ENCODE measurements at regions not wholly inside any gene's neighbourhood (a gene's known extent, or its start where the extent isn't known, plus 50 kb on each side); places are given as distances from the start of the nearest gene placed in this dataset.
"Not testable (repeated sequence)": the region's sequence is repeated elsewhere in the genome, so short reads cannot be mapped to it uniquely, and the experiment has no call there.

DNA sequence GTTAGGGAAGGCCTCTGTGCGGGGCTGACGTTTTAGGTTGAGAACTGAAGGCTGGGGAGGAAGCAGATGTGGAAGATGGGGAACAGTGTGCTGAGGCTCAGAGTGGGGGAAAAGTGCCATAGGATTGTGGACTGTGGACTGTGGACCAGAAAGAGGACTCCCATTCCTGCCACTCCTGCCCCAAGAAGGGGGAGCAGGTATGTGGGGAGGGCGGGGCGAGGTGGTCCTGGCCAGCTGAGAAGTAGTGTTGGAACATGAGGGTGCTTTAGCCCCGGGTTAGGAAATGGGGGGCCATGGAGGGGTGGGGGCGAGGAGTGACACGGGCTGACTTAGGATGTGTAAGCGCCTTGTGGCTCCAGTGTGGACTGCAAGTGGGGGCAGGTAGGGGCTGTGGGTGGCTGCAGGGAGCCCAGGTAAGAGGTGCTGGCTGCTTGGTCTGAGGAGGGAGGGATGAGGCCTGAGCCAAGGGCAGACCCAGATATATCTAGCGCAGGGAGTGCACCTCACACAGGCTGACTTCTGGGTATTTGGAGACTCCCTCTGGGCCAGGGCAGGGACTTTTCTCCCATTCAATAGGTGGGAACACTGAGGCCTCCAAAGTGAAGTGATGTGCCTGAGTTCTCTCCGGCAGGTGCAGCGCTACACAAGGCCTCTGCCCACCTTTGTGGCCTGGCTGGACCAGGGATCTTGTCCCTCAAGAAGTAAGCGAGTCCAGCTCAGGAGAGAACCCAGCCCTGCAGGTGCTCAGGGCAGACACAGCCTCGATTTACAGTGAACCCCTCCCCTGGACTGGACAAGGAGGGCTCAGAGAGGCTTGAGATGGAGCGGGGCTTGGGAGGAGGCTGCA, 76.6 kb upstream of the TOX2 start:
- no peak for DNase-seq (ENCODE audit: low read depth in 2 of 2)

DNA sequence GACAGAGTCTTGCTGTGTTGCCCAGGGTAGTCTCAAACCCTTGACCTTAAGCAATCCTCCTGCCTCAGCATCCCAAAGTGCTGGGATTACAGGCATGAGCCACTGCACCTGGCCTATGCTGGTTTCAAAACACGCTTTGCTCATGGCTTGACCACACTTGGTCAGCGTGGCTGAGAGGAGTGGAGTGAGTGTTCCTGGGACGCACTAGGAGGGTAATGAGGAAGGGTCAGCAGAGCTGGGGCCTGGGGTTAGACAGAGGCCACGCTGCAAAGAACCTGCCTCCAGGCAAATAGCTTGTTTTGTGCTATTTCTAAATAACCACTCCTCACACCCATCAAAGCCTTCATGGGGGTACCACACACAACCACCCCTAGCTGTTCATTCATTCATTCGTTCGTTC, 77.9 kb upstream of the TOX2 start:
- no peak for DNase-seq (ENCODE audit: low read depth in 2 of 2)

DNA sequence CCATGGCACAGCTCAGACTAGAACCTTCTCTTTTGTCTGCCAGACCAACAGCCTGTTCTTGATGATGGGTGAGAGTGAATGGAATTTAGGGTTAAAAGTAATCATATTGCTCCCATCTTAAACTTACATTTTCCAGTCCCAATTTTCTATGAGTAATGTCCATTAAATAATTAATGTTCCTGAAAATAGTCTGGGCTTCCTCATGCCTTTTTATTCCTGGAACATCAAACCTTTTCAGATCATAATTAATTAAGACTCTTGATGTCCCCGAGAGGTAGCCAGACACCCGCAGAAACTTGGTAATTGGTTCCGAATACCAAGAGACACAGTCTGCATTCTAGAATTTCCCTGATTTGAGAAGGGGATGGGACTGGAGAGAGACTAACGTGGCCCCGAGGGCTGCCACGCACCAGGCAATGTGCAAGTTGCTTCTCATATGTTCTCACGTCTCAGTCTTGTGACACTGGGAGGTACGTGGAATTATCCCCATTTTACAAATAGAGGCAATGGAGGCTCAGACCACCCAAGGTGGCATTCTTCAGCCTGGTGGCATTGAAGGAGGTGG, 78.6 kb upstream of the TOX2 start:
- DNase-seq (ENCODE audit: low read depth in 2 of 2): no peak

DNA sequence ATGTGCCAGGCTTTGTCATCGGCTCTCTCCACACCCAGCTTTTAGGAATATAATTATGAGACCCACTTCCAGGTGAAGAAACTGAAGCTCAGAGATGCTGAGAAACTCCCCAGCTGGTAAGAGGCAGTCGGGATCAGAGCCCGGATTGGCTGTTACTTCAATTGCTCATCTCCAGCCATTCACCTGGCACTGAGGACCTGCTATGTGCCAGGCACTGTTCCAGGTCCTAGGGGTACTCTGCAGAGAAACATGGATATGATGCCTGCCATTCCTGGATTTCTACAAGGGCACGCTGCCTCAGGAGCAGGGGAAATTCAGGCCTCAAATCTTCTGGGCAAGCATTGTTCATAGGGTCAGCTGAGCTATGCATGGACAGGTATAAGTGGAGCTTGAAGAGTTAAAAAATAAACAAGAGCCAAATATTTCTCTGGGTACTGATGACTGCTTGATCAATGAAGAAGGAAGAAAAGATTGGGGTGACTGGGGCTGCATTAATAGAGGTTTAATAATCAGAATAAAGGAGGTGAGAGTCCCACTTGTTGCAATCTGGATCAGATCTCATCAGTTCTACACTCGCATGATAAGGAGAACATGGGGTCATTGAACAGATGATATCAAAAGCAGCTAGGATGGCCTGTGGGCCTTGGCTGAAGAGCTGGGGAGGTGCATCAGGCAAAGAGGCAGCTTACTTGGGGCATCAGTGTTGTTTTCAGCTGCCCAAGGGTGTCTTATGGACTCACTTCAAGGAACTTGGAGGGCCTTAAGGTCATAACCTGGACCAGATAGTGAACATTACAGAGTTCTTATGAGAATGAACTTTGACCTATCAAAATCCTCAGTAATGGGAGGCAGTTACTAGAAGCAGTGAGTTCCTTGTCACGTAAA, 80.9 kb upstream of the TOX2 start:
- DNase-seq (ENCODE audit: low read depth in 2 of 2): no peak

DNA sequence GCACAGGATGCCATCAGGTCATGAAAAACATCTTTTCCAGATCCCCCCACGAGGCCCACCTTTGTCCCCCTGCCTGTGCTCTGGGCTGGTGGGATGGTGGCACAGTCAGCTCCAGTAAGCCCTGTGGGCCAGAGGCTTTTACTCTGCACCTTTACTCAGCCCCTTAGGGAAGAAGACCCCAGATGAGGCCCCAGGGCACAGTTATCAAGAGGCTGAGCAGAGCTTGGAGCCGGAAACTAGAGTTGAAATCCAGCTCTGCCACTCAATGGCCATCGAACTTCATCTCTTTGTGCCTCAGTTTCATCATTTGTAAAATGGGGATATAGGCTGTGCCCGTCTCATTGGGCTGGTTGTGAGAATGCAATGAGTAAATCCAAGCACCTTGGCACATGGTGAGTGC, 81.7 kb upstream of the TOX2 start:
- DNase-seq (ENCODE audit: low read depth in 2 of 2): no peak

DNA sequence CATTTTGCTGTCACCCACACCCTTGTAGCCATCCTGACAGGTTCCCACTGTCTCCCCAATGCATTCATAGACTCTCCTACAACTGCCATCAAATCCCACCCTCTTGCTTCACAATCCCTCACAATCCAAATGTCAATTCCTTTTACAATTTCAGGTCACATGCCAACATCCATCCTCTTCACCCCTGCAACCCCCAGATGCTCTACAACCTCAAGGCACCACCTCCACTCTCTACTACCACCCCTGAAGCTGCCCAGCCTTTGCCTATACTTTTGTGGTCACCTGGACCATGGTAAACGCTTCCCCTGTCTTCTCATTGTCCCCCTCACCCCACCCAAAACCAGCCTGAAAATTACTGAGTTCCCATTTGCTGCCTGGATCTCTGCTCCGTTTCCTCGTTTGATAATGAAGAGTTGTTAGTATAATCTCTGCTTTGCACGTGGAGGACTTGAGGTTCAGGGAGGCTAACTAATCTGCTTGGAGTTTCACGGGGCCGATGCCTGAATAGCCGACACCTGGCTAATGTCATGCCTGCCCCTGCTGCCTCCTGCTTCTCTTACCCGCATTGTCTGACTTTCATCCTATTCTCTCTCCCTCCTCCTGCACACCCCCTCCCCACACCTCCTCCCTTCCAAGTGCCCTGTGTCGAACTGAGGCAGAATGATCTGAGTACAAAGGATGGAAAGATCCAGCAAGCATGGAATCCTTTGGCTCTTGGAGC, 82.4 kb upstream of the TOX2 start:
- DNase-seq (ENCODE audit: low read depth in 2 of 2): no peak

- no peak for DNase-seq (ENCODE audit: low read depth in 2 of 2)
Observed at GRCh38 chr20:43831481-43832065, 83.1 kb upstream of the TOX2 start.

- DNase-seq (ENCODE audit: low read depth in 2 of 2): no peak
Observed at GRCh38 chr20:43830883-43831282, 83.8 kb upstream of the TOX2 start.

GRCh38 chr20:43829951-43830690, 84.5 kb upstream of the TOX2 start:
- DNase-seq (ENCODE audit: low read depth in 2 of 2): no peak

DNA sequence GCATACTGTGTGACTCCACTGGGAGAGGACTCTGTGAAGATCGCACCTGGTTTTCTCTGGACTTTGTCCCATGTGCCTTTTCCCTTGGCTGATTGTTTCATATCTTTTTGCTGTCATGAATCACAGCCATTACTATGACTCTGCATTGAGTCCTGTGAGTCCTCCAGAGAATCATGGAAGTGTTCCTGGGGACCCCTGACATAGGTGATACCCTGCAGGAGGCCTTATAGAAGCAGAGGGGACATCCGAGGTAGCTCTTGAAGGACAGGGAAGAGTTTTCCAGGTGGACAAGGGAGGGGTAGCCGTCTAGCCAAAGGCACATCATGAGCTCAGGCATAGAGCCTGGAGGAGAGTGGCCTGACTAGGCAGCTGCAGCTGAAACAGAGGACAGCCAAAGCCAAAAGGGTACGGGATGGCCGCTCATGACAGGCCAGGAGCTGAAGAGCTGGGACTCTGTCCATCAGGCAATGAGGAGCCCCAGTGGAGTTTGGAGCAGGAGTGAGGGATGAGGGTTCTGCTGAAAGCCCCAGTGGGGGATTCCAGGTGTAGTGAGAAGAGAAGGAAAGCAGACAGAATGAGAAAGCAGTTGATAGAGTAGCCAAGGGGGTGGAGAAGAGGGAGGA, 86.6 kb upstream of the TOX2 start:
- no peak for DNase-seq (ENCODE audit: low read depth in 2 of 2)

GRCh38 chr20:43826943-43827342, 87.7 kb upstream of the TOX2 start:
- DNase-seq (ENCODE audit: low read depth in 2 of 2): not testable (repeated sequence)

- DNase-seq (ENCODE audit: low read depth in 2 of 2): no peak
Observed at GRCh38 chr20:43825581-43825980, 89.1 kb upstream of the TOX2 start.

- DNase-seq (ENCODE audit: low read depth in 2 of 2): no peak
Observed at GRCh38 chr20:43825051-43825402, 89.6 kb upstream of the TOX2 start.

DNA sequence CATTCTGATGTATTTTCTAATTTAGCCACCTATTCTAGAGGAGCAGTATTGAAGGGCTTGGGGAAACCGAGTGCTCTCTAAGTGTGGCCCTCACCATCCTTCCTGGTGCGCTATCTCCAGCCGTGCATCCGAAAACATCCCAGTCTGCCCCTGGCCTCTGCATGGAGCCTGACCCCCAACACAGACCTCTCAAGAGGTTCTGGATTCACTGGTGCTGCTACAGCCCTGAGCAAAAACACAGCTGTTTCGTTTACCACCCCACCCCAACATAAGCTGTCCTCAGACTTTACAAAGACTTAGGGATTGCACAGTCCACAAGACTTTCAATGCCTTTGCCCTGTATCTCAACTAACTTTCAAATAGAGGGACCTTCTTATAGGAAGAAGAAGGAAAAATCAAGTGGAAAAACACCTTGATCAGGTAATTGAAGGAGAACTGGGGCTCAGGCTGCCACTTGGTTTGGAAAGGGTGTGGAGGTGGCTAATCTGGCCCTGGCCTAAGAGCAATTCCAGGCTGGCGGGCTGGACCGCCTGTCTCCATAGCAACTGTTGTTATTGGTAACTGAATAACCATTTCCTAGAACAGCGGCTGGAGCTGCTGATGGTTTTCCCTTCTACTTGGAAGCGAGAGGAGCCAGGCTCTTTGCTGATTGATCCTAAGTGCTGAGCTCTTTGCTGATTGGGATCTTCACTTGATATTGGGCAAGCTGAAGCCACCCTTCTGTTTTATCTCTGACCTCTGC, 90.2 kb upstream of the TOX2 start:
- DNase-seq (ENCODE audit: low read depth in 2 of 2): no peak

DNA sequence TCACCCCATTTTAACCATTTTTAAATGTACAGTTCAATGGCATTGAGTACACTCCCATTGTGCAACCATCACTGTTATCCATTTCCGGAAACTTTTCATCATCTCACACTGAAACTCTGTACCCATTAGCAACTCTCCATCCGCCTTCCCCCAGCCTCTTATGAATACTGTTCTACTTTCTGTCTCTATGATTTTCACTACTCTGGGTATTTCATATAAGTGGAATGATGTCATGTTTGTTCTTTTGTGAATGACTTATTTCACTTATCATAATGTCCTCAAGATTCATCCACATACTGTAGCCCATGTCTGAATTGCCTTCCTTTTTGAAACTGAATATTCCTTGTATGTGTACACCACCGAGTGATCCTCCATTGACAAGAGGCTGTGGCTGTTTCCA, 92.9 kb upstream of the TOX2 start:
- no peak for DNase-seq (ENCODE audit: low read depth in 2 of 2)

GRCh38 chr20:43820731-43821330, 93.8 kb upstream of the TOX2 start:
- DNase-seq (ENCODE audit: low read depth in 2 of 2): no peak

DNA sequence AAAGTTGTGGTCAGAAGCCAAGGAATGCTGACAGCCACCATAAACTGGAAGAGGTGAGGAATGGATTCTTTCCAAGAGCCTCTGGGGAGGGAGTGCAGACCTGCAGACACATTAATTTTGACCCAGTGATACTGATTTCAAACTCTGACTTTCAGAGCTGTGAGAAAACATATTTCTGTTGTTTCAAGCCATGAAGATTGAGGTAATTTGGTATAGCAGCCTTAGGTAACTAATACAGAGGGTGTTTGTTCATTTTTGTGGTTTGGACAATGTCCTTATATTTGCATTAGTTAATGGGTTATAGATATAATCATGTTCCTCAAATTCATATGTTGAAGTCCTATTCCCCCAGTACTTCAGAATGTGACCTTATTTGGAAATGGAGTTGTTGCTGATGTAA, 85.4 kb upstream of the GTSF1L start:
- DNase-seq (ENCODE audit: low read depth in 2 of 2): no peak

DNA sequence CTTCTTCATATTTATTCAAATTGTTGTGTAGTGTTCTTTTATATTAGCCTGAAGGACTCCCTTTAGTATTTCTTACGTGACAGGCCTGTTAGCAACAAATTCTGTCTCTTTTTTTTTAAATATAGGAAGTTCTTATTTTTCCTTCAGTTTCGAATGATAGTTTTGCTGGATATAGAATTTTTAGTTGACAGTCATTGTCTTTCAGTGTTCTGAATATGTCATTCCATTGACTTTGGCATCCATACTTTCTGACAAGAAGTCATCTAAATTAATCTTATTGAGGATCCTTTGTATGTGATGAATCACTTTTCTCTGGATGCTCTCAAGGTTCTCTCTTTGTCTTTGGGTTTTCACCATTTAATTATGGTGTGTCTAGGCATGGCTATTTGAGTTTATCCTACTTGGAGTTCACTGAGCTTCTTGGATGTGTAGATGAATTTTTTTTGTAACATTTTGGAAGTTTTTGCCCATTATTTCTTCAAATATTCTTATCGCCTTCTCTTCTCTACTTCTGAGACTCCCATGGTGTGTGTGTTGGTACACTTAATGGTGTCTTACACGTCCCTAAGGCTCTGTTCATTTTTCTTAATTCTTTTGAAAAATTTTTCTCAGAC, 82.5 kb upstream of the GTSF1L start:
- no peak for DNase-seq (ENCODE audit: low read depth in 2 of 2)

GRCh38 chr20:43804781-43805180, 78.0 kb upstream of the GTSF1L start:
- no peak for DNase-seq (ENCODE audit: low read depth in 2 of 2)

All from activated CD4-positive, alpha-beta T cell treated with anti-CD3 and anti-CD28 coated beads for 24 hours (primary cell).